Pancreas (tissue), 10 donors: ENCODE measurements at regions not wholly inside any gene's neighbourhood (a gene's known extent, or its start where the extent isn't known, plus 50 kb on each side); places are given as distances from the start of the nearest gene placed in this dataset.

Source experiments
- ATAC-seq, 4 donors: fragments of 200-7000 bp; cut with Tn5 transposase; one replicate each; pipeline versions ENCODE4 v1.8.0 to v1.9.1; 2020; ENCODE audit warnings: mild to moderate bottlenecking in 4 of 4, moderate library complexity in 4 of 4
- DNase-seq, 6 donors: peaks; one replicate each; pipeline ENCODE4 v3.0.0-alpha.2; 2020
- FAIRE-seq: peaks from 2 replicates; lab custom pipeline; 2012; peaks lifted over from hg19 to GRCh38; lab: Jason Lieb, UNC
- H3K27ac ChIP-seq, 4 donors: fragments of 200-600 bp; sonication (generic); 1 replicate in 3 of 4; 2 replicates in 1 of 4; pipeline versions ENCODE4 v1.5.0 to v1.8.0; 2020
- H3K27me3 ChIP-seq, 4 donors: fragments of 200-600 bp; one replicate each; pipeline ENCODE4 v1.8.0; 2021
- H3K36me3 ChIP-seq, 3 donors: fragments of 200-600 bp; sonication (generic) in 1 of 3; one replicate each; pipeline versions ENCODE4 v1.5.0 to v1.8.0; 2020 to 2021
- H3K4me1 ChIP-seq, 3 donors: fragments of 200-600 bp; one replicate each; pipeline ENCODE4 v1.8.0; 2021
- H3K4me3 ChIP-seq, 4 donors: fragments of 200-600 bp; sonication (generic) in 2 of 4; one replicate each; pipeline versions ENCODE4 v1.5.0 to v1.8.0; 2020 to 2021
- H3K9me3 ChIP-seq, 4 donors: fragments of 200-600 bp; one replicate each; pipeline ENCODE4 v1.8.0; 2021
- WGBS, 2 donors: extraction: QIAGEN DNeasy Blood & Tissue Kit; methylation state at CpG; one replicate each; pipeline ENCODE4 v1.1.7; 2013; 5-methylcytosine and 5-hydroxymethylcytosine counted together
- intact Hi-C, 3 donors: fragments of 100-400 bp; cut with DNase I; formaldehyde crosslinking; loops; one replicate each; pipeline versions ENCODE4 v1.11.1 to v1.14.2; 2022
- TF ChIP-seq, protein P1 (sequence below), 4 donors: fragments of 200-600 bp; sonication (generic) in 3 of 4; IDR thresholded peaks; one replicate each; pipeline versions ENCODE4 v1.5.0 to v1.8.0; 2021; ENCODE audit warnings: antibody characterized with exemption in 4 of 4
- donor health status: healthy with polysubstance abuse.
- donor health status: DM: no; HTN: no; CAD: no; lungs with moderate emphysema.
- donor health status: DM: no; HTN: no; CAD: no.
- donor health status: control.
- donor health status: control.
- donor health status: Bipolar disorder and iron deficiency.
- donor health status: DM: yes; HTN: yes; CAD: no.
- donor health status: DM: no; HTN: no; CAD: no.
- donor health status: DM: no; HTN: no; CAD: no.
- donor health status: DM: yes; HTN: yes; CAD: no.

DNA sequence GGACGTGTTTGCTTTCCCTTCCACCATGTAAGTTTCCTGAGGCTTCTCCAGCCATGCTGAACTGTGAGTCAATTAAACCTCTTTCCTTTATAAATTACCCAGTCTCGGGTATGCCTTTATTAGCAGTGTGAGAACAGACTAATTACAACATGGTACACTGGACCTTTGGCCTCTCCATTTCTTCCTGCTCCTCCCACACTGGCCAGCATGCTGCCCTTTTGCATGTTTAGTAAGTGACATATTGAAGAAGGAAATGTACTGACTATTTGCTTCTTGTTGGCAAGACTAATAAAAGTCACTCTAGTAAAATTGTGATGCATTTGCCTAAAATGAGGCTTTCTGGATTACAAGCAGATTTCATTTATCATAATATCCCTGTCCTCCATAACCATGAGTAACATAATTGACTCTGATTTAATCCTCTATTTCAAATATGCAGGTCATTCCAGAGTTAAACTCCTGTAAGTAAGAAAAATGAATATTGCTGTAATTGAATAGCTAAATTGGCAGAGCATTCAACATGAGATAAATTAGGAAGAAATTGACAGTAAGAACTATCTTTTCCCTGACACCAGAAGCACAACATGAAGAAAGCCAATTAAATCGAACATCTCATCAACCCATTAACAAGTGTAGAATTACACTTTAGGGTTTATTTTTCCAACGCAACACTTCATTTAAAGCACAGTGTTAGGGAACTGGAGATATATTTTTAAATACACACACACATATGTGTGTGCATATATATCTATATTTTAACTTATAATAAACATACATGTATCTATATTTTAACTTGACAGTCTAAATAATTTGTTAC lies 427.8 kb upstream of the ZP4 start:
- WGBS, 2 donors: 77 to 78% methylated on average over 4 of the region's 4 CpGs
- ATAC-seq (no peak), FAIRE-seq (no peak), DNase-seq (no peak)
- Histone ChIP-seq H3K27ac (no peak overlapping the region), H3K4me1 (no peaks in the 10 kb centered on the region), H3K9me3 (no peaks in the 10 kb centered on the region), H3K27me3 (no peaks in the 10 kb centered on the region), H3K36me3 (no peaks in the 10 kb centered on the region), H3K4me3 (no peak overlapping the region)
- TF ChIP-seq, protein P1, sequence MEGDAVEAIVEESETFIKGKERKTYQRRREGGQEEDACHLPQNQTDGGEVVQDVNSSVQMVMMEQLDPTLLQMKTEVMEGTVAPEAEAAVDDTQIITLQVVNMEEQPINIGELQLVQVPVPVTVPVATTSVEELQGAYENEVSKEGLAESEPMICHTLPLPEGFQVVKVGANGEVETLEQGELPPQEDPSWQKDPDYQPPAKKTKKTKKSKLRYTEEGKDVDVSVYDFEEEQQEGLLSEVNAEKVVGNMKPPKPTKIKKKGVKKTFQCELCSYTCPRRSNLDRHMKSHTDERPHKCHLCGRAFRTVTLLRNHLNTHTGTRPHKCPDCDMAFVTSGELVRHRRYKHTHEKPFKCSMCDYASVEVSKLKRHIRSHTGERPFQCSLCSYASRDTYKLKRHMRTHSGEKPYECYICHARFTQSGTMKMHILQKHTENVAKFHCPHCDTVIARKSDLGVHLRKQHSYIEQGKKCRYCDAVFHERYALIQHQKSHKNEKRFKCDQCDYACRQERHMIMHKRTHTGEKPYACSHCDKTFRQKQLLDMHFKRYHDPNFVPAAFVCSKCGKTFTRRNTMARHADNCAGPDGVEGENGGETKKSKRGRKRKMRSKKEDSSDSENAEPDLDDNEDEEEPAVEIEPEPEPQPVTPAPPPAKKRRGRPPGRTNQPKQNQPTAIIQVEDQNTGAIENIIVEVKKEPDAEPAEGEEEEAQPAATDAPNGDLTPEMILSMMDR (IDR thresholded peaks at IDR 0.05): no peak
- intact Hi-C loops: no loop called here

DNA sequence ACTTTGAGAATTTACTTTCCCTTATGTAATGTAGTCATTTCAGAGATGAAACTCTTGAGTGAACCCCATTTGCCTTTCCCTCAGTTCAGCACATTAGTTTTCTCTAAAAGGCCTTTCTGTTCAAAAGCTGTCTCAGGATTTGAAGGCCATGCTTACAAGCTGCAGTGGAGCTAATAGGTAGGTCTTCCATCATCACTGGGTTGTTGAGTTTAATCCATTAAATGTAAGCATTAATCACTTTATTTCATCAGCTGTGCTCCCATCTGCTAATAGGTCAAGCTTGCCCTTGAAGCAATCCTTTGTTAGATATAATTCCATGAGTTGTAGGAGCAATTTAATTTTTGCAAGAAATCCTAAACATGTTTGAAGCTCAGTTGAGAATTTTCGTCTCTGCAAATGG lies 422.2 kb upstream of the ZP4 start:
- FAIRE-seq (no peak), ATAC-seq (no peak), DNase-seq (no peak)
- Histone ChIP-seq H3K27me3 (no peaks in the 10 kb centered on the region), H3K4me1 (no peaks in the 10 kb centered on the region), H3K9me3 (no peaks in the 10 kb centered on the region), H3K4me3 (no peak overlapping the region), H3K36me3 (no peaks in the 10 kb centered on the region), H3K27ac (no peak overlapping the region)
- TF ChIP-seq, protein P1 (IDR thresholded peaks at IDR 0.05): no peak
- intact Hi-C loops: no loop called here
- 86 to 87% methylated on average over 1 of the region's 1 CpG for WGBS, 2 donors

DNA sequence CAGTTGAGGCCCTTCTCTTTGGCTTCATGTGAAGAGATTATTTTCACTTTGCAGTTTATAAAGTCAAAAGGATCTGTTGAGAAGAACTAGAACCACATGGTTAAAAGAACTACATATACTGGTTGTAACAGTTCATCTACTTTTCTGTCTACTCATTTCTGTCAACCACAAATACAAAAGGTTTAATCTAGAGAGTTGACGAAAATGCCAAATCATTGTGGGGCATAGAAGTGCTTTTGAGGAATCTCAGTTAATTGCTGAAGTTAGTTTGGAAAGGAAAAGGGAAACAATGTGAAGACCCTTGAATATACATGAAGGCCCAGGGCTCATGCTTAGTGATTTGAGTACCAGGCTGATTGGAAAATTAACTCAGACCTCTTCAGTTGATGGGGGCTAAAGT lies 415.7 kb upstream of the ZP4 start:
- H3K36me3 ChIP-seq: no peaks in the 10 kb centered on the region
- no peak for FAIRE-seq
- no peak for DNase-seq
- TF ChIP-seq, protein P1 (IDR thresholded peaks at IDR 0.05): no peak
- 80 to 88% methylated on average over 1 of the region's 1 CpG for WGBS, 2 donors
- H3K4me1 ChIP-seq: no peaks in the 10 kb centered on the region
- no peak overlapping the region for H3K27ac ChIP-seq
- ATAC-seq: no peak
- H3K27me3 ChIP-seq: no peaks in the 10 kb centered on the region
- intact Hi-C loops: no loop called here
- H3K4me3 ChIP-seq: no peak overlapping the region
- no peaks in the 10 kb centered on the region for H3K9me3 ChIP-seq

DNA sequence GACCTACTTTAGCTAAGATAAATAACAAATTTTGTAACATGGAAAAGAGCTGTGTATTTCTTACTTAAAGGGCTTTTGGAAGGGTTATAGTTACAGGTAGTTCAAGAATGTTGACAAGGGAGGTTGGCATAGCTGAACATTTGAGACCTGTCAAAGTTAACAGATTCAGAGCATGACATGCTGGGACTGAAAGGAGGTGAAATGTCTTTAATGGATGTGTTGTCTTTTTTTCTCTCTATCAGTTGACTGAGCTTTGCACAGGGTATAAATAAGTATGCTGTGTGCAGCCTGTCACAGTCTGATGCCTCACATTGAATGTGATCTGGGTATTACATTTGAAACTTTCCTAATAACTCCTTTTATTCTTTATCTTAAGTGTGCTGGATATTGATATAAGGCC lies 411.9 kb upstream of the ZP4 start:
- no peaks in the 10 kb centered on the region for H3K9me3 ChIP-seq
- H3K4me1 ChIP-seq: no peaks in the 10 kb centered on the region
- ATAC-seq: no peak
- TF ChIP-seq, protein P1 (IDR thresholded peaks at IDR 0.05): no peak
- H3K27ac ChIP-seq: no peak overlapping the region
- intact Hi-C loops: no loop called here
- no peaks in the 10 kb centered on the region for H3K36me3 ChIP-seq
- no peak for DNase-seq
- no peaks in the 10 kb centered on the region for H3K27me3 ChIP-seq
- FAIRE-seq: no peak
- no peak overlapping the region for H3K4me3 ChIP-seq

DNA sequence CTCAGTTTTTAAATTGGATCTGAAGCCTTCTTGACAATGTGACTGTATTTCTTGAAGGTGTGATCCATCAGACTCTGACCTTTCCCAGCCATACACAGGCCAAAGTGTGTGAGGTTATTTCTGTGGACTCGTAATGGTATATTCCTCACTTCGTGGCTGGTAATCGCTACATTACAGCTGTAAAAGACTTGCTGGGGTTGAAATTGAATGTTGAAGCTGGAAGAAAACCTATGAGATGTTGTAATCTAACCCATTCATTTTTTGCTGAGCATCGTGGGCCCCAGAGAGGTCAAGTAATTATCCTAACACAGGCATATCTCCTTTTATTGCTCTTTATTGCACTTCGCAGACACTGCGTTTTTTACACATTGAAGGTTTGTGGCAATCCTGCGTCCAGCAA lies 405.6 kb upstream of the ZP4 start:
- intact Hi-C loops: no loop called here
- Histone ChIP-seq H3K27ac (no peak overlapping the region), H3K4me3 (no peak overlapping the region), H3K4me1 (no peaks in the 10 kb centered on the region), H3K27me3 (no peaks in the 10 kb centered on the region), H3K36me3 (no peaks in the 10 kb centered on the region), H3K9me3 (no peaks in the 10 kb centered on the region)
- no peak for ATAC-seq
- 86 to 89% methylated on average over 7 of the region's 7 CpGs for WGBS, 2 donors
- FAIRE-seq: no peak
- TF ChIP-seq, protein P1 (IDR thresholded peaks at IDR 0.05): no peak
- DNase-seq: no peak
